GM19452 (cell line): ENCODE measurements at regions not wholly inside any gene's neighbourhood (a gene's known extent, or its start where the extent isn't known, plus 50 kb on each side); places are given as distances from the start of the nearest gene placed in this dataset.
"Not testable (repeated sequence)": the region's sequence is repeated elsewhere in the genome, so short reads cannot be mapped to it uniquely, and the experiment has no call there.

Source experiments
- ATAC-seq: cut with Tn5 transposase; IDR thresholded peaks from one replicate; pipeline ENCODE4 v1.9.1; 2021; ENCODE audit not compliant: unreplicated experiment

- no peak for ATAC-seq
Observed at GRCh38 chr16:85237817-85238216, 125.5 kb upstream of the CIBAR2 start.

DNA sequence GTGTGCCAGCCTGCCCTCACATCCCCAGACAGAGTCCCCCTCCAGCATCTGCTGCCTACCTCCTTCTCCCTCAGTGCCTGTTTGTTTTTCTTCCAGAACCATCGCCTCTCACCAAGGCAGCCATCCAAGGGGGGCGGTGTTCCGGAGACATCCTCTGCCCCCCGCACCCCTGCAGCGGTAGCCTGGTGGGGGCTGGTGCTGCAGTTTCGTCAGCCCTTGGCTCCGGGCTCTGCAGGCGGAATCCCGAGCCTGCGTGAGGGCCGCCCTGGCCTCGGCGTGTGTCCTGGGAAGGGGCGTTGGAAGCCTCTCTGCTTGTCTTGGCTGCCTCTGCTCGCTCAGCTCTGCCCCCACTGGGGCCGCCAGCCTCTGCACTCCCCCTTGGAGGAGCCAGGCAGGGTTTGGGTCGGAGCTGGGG lies 126.0 kb upstream of the CIBAR2 start:
- no peak for ATAC-seq

GRCh38 chr16:85239239-85239638 lies 127.0 kb upstream of the CIBAR2 start:
- ATAC-seq: no peak

- no peak for ATAC-seq
Observed at GRCh38 chr16:85239871-85240270, 127.6 kb upstream of the CIBAR2 start.

DNA sequence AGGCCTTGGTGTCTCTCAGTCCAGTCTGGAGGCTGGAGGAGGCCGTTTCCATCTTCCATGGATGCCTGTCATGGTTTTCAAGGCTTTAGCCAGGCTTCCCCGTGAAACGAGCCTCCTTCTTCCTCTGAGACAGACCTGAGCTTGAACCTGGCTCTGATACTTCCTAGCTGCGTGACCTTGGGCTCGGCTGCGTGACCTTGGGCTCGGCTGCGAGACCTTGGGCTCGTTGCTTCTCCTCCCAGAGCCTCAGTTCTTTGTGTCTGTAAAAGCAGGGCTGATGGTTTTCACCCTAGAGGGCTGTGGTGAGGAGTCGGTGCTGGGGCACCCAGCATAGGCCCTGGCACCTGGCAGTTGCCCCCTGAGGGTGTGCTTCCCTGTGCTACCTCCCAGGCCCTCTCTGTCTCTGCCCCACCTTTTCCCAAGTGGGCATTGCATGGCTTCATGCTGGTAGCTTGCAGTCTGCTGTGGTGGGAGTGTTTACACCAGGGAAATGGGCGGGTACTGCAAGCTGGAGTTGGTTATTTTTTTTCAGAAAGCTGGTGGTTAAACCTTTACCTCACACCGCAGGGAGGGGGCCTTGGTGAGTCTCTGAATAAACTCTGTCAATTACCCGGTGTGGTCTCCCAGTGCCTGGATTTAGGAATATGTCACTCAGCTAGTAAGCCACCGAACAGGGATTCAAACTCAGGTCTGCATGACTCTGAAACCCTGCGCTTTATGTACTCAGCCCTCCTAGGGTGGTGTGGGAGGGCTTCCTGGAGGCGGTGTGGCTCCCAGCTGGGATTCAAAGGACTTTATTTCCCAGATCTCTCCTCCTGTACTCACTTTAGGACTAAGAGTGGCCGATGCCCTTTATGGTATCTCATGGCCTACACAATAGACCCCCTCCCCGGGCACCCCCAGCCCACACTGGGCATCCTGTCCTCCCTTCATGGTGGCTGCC lies 129.0 kb upstream of the CIBAR2 start:
- no peak for ATAC-seq

DNA sequence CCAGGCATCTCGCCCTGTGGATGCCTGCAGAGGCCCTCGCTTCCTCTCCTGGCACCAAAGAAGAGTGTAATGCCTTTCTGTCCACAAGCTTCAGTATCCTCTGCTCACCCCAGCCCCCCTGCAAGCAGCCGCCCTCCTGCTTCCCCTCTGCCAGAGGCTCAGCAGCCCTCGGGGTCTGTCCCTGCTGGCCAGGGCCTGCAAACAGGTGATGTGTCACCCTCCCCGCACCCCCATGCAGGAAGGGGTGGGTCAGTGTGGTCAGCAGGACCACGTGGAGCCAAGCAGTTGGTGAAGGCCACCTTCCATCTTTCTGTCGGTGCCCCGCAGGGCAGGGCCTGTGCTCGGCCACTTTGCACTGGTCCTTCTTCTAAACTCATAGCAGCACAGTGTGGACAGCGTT lies 129.9 kb upstream of the CIBAR2 start:
- no peak for ATAC-seq

GRCh38 chr16:85243308-85243707 lies 131.0 kb upstream of the CIBAR2 start:
- no peak for ATAC-seq

- not testable (repeated sequence) for ATAC-seq
Observed at GRCh38 chr16:85244452-85244851, 132.2 kb upstream of the CIBAR2 start.

GRCh38 chr16:85245307-85246172 lies 133.3 kb upstream of the CIBAR2 start:
- ATAC-seq: no peak

- ATAC-seq: no peak
Observed at GRCh38 chr16:85246473-85246872, 134.2 kb upstream of the CIBAR2 start.

DNA sequence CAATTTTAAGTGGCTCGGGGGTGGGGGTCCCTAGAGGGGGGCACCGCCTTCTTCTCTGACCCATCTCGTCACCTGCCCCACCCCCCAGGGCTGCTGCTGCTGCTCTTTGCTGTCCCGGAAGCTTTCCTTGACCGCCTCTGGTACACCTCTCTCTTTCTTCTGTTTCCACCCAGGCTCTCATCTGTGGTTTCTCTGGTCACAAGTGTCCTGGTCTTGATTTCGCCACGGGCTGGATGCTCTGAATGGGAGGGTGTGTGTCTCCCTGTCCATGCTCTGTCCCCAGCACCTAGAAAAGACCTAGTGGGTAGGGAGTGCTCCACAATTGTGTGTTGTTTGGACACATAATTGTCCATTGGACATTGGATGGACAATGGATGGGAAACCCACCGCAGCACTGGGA lies 134.7 kb upstream of the CIBAR2 start:
- no peak for ATAC-seq

DNA sequence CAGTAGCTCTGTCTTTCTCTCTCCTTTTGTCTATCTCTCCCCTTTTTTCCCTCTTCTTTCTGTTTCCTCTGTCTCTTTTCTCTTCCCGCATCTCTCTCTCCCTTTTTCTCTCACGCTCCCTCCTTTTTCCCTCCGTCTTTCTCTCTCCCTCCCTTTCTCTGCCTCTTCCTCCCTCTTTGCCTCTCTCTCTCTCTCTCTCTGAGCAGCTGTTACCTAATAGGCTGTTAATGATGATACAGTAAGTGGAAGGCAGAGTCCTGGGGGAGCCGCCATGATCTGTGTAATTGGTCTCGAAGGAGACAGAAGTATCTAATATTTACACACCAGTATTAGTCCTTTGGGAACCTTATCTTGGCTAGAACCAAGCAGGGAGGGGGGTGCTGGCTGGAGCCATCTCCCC lies 136.1 kb upstream of the CIBAR2 start:
- no peak for ATAC-seq

DNA sequence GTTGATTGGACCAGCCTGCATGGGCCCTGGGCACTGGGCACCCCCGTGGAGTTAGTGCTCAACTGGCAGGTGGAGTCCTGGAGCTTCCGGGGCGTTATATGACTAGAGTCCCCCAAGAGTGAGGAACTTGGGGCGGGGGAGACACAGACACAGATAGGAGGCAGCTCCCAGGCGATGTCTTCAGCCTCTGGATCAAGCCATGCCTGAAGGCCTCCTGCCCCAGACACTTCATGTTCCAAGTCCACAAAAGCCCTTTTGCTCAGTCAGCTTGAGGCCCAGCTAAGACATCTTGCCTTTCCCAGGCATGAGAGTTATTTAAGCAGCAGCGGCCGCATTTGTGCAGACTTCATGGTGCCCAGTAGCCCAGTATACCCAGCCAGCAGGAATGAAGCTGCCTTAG lies 136.6 kb upstream of the CIBAR2 start:
- no peak for ATAC-seq

DNA sequence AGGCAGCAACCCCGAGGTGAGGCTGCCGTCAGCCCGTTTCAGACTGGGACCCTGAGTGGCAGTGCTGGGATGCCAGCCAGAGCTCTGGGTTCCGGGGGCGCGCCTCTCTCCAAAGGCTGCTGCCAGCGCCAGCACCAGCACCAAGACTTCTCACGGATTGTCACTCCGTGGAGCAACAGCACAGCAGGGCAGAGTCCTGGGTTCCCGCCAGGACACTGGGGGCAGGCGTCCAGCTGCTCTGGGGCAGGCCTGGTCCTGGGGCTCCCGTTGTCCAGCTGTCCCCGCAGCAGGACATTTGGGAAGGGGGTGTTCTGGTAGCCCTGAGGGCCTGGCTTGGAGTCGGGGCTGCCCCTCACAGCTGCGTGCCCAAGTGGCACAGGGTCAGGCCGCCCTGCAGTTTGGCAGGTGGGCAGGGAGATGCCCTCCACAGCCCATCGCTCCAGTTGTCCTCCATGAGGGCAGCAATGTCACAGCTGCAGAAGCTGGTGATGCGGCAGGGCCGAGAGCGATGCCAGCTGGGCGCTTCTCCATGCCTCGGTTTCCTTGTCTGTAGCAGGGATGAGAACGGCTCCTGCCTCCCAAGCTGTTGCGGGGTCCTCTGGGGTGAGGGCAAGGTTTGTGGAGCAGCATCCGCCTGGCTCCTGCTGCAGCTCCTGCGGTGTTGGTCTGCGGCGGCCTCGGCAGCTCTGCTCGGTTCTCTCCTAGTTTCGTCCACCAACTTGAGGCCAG lies 137.3 kb upstream of the CIBAR2 start:
- no peak for ATAC-seq

DNA sequence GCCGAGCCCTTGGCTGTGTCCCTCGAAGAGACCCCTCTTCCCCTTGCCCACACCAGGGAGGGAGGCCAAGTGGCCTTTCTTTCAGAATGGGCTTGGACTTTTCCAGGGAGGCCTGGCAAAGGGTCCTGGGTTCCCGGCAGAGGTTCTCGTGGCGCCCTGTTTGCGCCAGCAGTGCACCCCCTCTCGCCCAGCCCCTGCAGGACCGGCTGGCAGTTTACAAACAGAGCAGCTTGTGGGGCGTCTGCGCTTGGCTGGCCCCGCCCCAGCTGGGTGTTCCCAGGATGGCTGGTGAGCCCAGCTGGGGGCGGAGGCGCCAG lies 137.8 kb upstream of the CIBAR2 start:
- ATAC-seq: no peak

GRCh38 chr16:85250609-85251223 lies 138.4 kb upstream of the CIBAR2 start:
- ATAC-seq: no peak

GRCh38 chr16:85251225-85251760 lies 139.0 kb upstream of the CIBAR2 start:
- no peak for ATAC-seq

DNA sequence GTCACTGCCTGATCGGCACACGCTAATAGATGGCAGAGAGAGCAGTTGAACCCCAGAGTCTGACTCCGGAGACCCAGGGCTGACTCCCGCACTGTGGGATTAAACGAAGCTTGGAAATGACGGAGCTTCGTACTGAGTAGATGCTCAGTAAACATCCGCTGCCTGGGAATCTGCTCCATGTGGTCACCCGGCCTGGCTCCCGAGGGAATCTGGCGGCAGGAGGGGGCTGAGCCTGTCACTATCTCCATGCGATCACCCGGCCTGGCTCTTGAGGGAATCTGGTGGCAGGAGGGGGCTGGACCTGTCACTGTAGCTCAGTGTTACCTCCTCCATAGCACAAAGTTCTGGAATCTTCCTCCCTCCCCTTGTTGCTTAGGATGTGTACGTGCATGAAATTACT lies 139.7 kb upstream of the CIBAR2 start:
- ATAC-seq: no peak

- ATAC-seq: no peak
Observed at GRCh38 chr16:85252461-85252860, 140.2 kb upstream of the CIBAR2 start.

GRCh38 chr16:85253084-85253941 lies 141.0 kb upstream of the CIBAR2 start:
- peak; percentile 79 for ATAC-seq
